HG03066 (cell line): ENCODE measurements at regions not wholly inside any gene's neighbourhood (a gene's known extent, or its start where the extent isn't known, plus 50 kb on each side); places are given as distances from the start of the nearest gene placed in this dataset.

Experiments used
- ATAC-seq: cut with Tn5 transposase; IDR thresholded peaks from one replicate; pipeline ENCODE4 v1.9.1; 2021; ENCODE audit warnings: low read depth; ENCODE audit not compliant: unreplicated experiment

GRCh38 chr12:84745127-84745526 is 167.5 kb downstream of the SLC6A15 start:
- no peak for ATAC-seq

- ATAC-seq = no peak
Measured at GRCh38 chr12:84741692-84742091, 170.9 kb downstream of the SLC6A15 start.

GRCh38 chr12:84741031-84741430 is 171.6 kb downstream of the SLC6A15 start:
- ATAC-seq = no peak

- no peak for ATAC-seq
Measured at GRCh38 chr12:84740602-84741001, 172.0 kb downstream of the SLC6A15 start.

- no peak for ATAC-seq
Measured at GRCh38 chr12:84738481-84738972, 174.1 kb downstream of the SLC6A15 start.

GRCh38 chr12:84732828-84733340 is 179.7 kb downstream of the SLC6A15 start:
- ATAC-seq = no peak

- no peak for ATAC-seq
Measured at GRCh38 chr12:84730561-84731162, 181.9 kb downstream of the SLC6A15 start.

GRCh38 chr12:84727961-84728360 is 184.6 kb downstream of the SLC6A15 start:
- ATAC-seq = no peak

GRCh38 chr12:84726780-84727179 is 185.8 kb downstream of the SLC6A15 start:
- no peak for ATAC-seq

GRCh38 chr12:84723988-84724387 is 188.6 kb downstream of the SLC6A15 start:
- ATAC-seq = no peak

- no peak for ATAC-seq
Measured at GRCh38 chr12:84719997-84720396, 192.6 kb downstream of the SLC6A15 start.

- no peak for ATAC-seq
Measured at GRCh38 chr12:84718906-84719305, 193.7 kb downstream of the SLC6A15 start.

- no peak for ATAC-seq
Measured at GRCh38 chr12:84712747-84713146, 199.9 kb downstream of the SLC6A15 start.

GRCh38 chr12:84706374-84706773 is 206.2 kb downstream of the SLC6A15 start:
- no peak for ATAC-seq

GRCh38 chr12:84704856-84705255 is 207.7 kb downstream of the SLC6A15 start:
- ATAC-seq = no peak

- no peak for ATAC-seq
Measured at GRCh38 chr12:84702001-84702400, 210.6 kb downstream of the SLC6A15 start.

GRCh38 chr12:84701041-84701440 is 211.6 kb downstream of the SLC6A15 start:
- ATAC-seq = no peak

GRCh38 chr12:84698576-84699333 is 213.8 kb downstream of the SLC6A15 start:
- no peak for ATAC-seq

- ATAC-seq = no peak
Measured at GRCh38 chr12:84696908-84697540, 215.6 kb downstream of the SLC6A15 start.

GRCh38 chr12:84696281-84696680 is 216.3 kb downstream of the SLC6A15 start:
- ATAC-seq = no peak

- no peak for ATAC-seq
Measured at GRCh38 chr12:84694116-84694515, 218.5 kb downstream of the SLC6A15 start.
